ENCODE measurements at regions not wholly inside any gene's neighbourhood (a gene's known extent, or its start where the extent isn't known, plus 50 kb on each side); places are given as distances from the start of the nearest gene placed in this dataset.
"Not testable (repeated sequence)": the region's sequence is repeated elsewhere in the genome, so short reads cannot be mapped to it uniquely, and the experiment has no call there.

- DNase-seq (ENCODE audit: low read depth): no peak
These were observed 154.0 kb downstream of the REEP3 start for GRCh38 chr10:63675171-63675570.

- no peak for DNase-seq (ENCODE audit: low read depth)
These were observed 155.8 kb downstream of the REEP3 start for GRCh38 chr10:63677001-63677400.

- DNase-seq (ENCODE audit: low read depth): not testable (repeated sequence)
These were observed 159.3 kb downstream of the REEP3 start for GRCh38 chr10:63680545-63680944.

DNA sequence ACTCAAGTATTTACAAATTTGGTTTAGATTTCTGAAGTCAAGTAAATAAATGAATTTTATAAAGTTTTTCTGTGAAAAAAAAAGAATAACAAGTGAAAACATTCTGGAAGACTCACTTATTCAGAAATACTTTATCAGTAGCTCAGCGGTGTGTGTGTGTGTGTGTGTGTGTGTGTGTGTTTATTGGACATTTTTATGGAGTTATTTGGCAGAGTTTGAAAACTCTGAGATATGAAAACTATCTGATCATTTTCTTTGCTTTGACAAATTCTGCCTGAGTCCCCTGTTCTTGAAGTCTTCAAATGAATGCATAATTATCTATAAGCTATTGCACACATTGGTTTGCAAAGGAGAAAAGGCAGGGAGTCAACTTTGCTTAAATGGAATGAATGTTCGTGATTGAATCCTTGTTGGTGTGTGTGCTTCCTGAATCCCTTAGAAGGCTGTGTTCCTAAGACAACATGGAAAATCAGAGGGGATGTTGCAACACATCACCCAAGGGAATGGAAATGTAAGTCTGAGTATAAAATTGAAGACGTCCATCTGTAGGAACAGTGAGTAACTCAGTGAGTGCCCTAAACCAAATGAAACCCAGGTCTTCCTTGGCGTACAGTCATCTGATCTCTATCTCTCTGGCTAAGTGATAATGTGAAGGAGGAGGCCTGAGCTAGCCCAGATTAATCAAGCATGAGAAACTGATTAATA, 160.9 kb downstream of the REEP3 start:
- peak; percentile 92 for DNase-seq (ENCODE audit: low read depth)

- DNase-seq (ENCODE audit: low read depth): not testable (repeated sequence)
These were observed 161.5 kb downstream of the REEP3 start for GRCh38 chr10:63682698-63683052.

DNA sequence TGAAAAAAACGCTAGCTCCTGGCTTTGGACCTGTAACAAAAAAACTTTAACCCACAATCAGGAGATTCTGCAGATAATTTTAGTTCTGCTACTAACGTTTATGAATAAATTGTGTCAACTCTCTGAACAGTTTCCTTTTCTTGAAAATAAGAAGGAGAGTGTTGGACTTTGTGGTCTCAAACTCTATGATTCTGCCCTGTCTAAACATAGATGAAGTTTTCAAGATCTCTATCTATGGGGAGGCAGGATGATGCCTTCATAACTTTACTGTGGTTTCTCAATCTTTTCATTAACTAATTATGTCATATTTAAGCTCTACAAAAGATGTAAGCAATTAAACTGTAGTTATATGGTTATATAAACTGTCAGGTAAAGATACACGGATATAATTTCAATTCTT, 162.0 kb downstream of the REEP3 start:
- no peak for DNase-seq (ENCODE audit: low read depth)

DNA sequence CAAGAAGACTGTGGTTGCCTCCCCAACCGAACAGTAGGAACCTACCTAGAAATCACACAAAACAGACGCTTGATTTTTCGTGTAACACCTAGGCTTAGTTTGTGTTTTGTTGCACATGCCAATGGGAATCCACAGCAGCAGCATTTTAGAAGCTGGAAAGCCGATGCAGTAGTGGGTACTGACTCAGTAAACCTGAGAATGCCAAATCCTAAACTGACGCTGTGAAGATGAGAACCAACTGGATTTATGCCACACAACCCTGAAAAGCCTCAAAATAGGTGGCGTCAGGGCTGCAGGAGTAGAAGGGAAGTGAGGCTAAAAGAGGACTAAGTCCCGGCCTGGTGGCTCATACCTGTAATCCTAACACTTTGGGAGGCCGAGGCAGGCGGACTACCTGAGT, 162.5 kb downstream of the REEP3 start:
- no peak for DNase-seq (ENCODE audit: low read depth)

DNA sequence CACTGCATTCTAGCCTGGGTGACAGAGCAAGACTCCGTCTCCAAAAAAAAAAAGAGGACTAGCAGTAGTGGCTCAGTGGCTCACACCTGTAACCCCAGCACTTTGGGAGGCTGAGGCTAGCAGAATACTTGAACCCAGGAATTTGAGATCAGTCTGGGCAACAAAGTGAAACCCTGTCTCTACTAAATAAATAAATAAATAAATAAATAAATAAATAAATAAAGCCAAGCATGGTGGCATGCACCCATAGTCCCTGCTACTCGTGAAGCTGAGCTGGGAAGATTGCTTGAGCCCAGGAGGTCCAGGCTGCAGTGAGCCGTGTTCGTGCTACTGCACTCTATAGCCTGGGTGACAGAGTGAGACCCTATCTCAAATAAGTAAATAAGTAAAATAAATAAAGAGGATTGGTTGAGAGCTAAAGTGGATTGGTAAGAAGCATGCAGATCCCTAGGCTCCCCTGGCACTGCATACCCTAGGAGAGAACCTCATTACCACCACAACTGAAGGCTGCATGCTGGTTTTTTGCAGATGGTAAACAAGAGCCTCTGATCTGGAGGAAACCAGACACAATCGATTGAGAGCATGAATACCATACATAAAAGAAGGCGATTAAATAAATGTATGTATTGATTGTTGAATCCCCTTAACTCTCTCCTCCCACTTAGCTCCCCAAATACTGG, 163.2 kb downstream of the REEP3 start:
- DNase-seq (ENCODE audit: low read depth): no peak

- DNase-seq (ENCODE audit: low read depth): no peak
These were observed 168.6 kb downstream of the REEP3 start for GRCh38 chr10:63689768-63690167.

- DNase-seq (ENCODE audit: low read depth): no peak
These were observed 171.2 kb downstream of the REEP3 start for GRCh38 chr10:63692220-63692896.

DNA sequence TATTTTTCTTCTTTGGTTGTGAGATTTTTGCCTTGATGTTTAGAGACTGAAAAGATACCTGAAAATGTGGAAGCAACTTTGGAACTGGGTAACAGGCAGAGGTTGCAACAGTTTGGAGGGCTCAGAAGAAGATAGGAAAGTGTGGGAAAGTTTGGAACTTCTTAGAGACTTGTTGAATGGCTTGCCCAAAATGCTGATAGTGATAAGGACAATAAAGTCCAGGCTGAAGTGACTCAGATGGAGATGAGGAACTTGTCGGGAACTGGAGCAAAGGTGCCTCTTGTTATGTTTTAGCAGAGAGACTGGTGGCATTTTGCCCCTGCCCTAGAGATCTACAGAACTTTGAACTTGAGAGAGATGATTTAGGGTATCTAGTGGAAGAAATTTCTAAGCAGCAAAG, 171.8 kb downstream of the REEP3 start:
- not testable (repeated sequence) for DNase-seq (ENCODE audit: low read depth)

GRCh38 chr10:63696205-63696604, 175.0 kb downstream of the REEP3 start:
- DNase-seq (ENCODE audit: low read depth): no peak

DNA sequence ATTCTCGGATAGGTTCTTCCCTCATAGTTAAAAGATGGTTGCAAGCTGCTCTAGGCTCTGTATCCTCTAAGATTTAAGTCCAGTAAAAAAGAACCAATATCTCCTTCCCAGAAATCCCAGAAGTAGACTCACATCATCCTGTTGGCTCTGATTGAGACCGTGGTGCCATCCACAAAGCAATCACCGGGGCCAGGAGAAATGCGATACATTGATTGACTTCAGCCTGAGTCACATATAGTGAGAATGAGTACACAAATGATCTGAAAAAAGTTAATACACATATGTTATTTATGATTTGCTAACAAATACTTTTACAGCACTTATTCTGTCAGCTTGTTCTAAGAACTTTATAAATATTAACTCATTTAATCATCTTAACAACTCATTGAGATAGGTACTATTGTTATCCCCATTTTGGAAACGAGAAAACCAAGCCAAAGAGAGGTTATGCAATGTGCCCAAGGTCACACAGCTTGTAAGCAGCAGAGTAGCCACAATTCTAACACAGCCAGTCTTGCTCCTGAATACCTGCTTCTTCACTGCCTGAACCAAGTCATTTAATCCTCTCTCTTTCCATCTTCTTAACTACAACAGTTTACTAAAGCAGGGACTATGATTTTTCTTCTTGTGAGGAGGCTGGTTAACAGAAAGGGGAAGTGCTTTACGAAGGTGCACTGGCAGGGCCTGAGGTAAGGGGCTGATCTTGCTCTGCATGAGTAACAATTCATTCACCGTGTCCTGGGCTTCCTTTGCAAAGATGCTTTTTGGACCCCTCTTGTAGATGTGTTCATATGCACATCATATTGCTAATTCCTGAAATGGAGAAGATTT, 177.0 kb downstream of the REEP3 start:
- no peak for DNase-seq (ENCODE audit: low read depth)

- no peak for DNase-seq (ENCODE audit: low read depth)
These were observed 177.6 kb downstream of the REEP3 start for GRCh38 chr10:63698787-63699150.

- peak; percentile 95 for DNase-seq (ENCODE audit: low read depth)
These were observed 178.8 kb downstream of the REEP3 start for GRCh38 chr10:63699785-63700613.

DNA sequence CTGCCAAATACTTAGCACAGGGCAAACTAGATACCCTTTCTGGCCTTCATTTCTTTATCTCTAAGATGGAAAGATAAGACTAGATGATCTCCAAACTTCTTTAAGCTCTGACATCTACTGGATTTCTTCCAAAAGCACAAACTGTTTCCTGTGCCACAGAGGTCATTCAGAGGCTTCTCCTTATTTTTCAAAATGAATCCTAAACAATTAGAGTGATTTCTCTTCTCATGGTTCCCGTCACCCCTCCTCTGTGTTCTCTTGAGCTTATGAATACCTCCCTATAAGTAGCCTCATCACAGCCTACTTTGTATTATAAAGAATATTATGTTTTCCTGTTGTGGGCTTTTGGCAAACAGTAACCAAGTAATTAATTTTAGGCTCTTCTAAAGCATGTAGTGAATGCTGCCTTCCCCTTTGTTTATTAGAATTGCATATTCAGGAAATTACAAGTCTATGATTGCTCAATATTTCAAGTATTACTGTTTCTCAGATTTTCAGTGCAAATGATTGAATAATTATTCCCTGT, 179.5 kb downstream of the REEP3 start:
- DNase-seq (ENCODE audit: low read depth): no peak

DNA sequence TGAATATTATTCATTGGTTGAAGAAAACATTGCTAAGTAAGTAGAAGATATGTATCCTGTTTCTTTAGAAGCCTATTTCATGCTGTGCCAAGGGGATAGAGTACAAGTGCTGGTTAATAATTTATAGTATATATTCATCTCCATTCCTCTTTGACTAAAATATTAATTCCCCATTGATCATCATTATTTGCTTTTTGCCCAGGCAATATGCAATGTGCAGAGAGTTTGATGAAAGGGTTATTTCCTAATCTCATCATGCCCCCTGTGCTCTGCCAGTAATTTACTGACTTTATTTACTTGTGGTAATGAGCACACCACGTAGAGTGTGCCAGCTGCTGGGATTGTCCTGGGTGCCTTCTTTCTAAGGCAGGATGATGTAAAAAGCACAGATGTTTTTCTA, 180.9 kb downstream of the REEP3 start:
- DNase-seq (ENCODE audit: low read depth): no peak

DNA sequence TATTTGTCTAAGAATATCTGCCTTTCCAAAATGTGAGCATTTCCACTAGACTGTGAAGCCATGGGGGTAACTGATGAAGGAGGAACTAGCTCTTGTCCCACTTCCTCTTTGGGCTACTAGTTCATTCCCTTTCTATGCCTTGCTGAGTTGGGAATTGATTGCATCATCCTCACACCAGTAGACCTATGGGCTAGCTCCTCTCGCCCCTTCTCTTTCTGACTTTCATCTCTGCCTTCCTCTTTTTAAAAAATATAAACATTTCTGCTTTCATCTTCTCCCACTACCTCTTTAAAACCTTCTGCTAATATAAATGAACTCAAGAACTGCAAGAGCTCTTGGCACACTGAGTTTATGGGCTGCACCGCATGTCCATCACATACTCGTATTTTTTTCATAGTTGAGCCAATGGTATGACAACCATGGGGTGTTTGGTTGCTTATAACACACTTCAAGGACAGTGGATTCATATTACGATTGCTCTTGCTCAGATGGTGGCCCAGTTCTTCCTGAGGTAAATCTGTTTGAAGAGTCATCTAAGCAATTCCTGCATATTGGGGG, 182.0 kb downstream of the REEP3 start:
- no peak for DNase-seq (ENCODE audit: low read depth)

DNA sequence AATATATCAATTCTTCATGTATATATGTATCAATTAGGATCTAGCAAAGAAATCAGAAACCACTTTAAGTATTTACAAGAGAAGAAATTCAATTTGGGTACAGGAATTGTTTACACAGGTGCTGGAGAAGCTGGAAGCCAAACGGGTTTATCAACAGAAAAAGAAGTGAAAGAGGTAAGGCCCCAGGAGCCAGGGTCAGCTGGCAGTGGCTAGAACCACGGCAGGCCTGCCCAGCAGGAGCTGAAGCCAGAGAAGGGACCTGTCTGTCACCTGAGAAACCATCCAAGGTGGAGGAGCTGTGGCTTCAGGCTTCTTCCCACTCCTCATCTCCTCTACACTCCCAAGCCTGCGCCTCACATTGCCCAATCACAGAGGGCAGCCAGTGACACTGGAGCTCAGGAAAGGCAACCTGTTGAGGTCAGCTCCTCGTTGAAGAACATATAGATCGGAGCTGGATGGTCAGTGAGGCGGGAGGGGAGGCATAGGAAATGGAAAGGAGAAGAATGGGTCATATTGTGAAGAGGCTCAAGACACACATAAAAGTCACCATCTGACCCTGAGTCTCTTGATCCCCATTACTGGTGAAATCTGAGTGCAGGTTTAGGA, 182.6 kb downstream of the REEP3 start:
- DNase-seq (ENCODE audit: low read depth): no peak

DNA sequence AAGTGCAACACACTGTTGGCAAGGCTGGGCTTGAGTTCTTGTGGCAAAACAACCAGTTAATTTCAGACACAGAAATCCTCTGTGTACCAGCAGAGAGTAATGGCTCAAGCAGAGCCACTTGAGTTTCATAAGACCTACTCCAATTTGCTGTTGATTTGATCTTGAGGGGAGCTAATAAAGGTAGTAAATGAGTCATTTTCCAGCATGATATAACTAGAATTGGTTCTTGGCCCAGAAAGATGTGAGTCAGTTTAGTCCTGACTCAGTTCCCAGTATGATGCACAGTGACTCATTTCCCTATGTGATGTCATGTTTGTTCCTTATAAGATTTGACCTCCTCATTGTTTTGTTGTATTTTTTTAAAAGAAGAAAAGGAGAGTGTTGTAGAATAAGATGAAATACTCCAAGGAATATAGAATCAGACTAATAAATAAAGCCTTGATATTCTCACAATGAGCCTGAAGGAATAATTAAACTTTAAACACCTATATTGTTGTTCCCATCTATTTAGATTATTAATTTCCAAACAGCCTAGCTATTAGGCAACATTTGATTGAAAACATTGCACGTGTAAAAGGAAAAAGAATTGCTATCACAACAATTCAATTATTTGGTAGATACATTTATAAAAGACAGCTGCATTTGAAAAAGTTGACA, 186.2 kb downstream of the REEP3 start:
- DNase-seq (ENCODE audit: low read depth): peak; percentile 99

Data from HS-5 (cell line).